PC-3 (cell line): ENCODE measurements at regions not wholly inside any gene's neighbourhood (a gene's known extent, or its start where the extent isn't known, plus 50 kb on each side); places are given as distances from the start of the nearest gene placed in this dataset.

ENCODE experiments used
- ATAC-seq: fragments of 200-7000 bp; cut with Tn5 transposase; 2 replicates; pipeline ENCODE4 v1.9.1; 2020; ENCODE audit warnings: mild to moderate bottlenecking, moderate library complexity
- BruUV-seq: library from RNA; stranded (reverse); fragments of 400-500 nt; replicated peaks from 2 replicates; lab custom pipeline; 2021; lab: Mats Ljungman, UMichigan
- CTCF ChIA-PET: fragments of 300-600 bp; sonication (Branson Sonifier 250); formaldehyde crosslinking; loops from one replicate; lab custom pipeline; 2022; ENCODE audit warnings: antibody characterized with exemption; lab: Charles Lee
- POLR2A ChIA-PET: fragments of 300-600 bp; sonication (Branson Sonifier 250); formaldehyde crosslinking; loops from one replicate; lab custom pipeline; 2022; ENCODE audit warnings: antibody characterized with exemption; ENCODE audit not compliant: unreplicated experiment; lab: Charles Lee
- DNase-seq: peaks from one replicate; pipeline ENCODE4 v3.0.0-alpha.2; 2015
- H2AFZ ChIP-seq: fragments of 300-600 bp; sonication (generic); 2 replicates; pipeline ENCODE4 v1.6.0; 2016; ENCODE audit warnings: antibody characterized with exemption, low read length
- H3F3A ChIP-seq: fragments of 300-600 bp; sonication (generic); one replicate; pipeline ENCODE4 v1.6.0; 2017; ENCODE audit warnings: antibody characterized with exemption, low read length, control low read depth, mild to moderate bottlenecking; ENCODE audit not compliant: unreplicated experiment
- H3K27ac ChIP-seq: fragments of 300-600 bp; sonication (generic); 2 replicates; pipeline ENCODE4 v1.5.1; 2016; ENCODE audit warnings: mild to moderate bottlenecking, low read length
- H3K27me3 ChIP-seq: fragments of 300-600 bp; sonication (generic); 2 replicates; pipeline ENCODE4 v1.6.1; 2016; ENCODE audit warnings: low read length, mixed read lengths
- H3K36me3 ChIP-seq: fragments of 300-600 bp; sonication (generic); 2 replicates; pipeline ENCODE4 v1.6.1; 2016; ENCODE audit warnings: low read depth, mixed run types, low read length, mixed read lengths
- H3K4me1 ChIP-seq: fragments of 300-600 bp; sonication (generic); 2 replicates; pipeline ENCODE4 v1.5.1; 2016; ENCODE audit warnings: low read length; ENCODE audit not compliant: insufficient read depth
- H3K4me2 ChIP-seq: fragments of 300-600 bp; sonication (generic); 2 replicates; pipeline ENCODE4 v1.6.0; 2016; ENCODE audit warnings: low read length
- H3K4me3 ChIP-seq: fragments of 300-600 bp; sonication (generic); 2 replicates; pipeline ENCODE4 v1.5.1; 2016; ENCODE audit warnings: mild to moderate bottlenecking, low read length, mixed read lengths
- H3K79me2 ChIP-seq: fragments of 300-600 bp; sonication (generic); 2 replicates; pipeline ENCODE4 v1.6.1; 2017; ENCODE audit warnings: low read length, mixed read lengths
- H3K9ac ChIP-seq: fragments of 300-600 bp; sonication (generic); 2 replicates; pipeline ENCODE4 v1.6.0; 2016; ENCODE audit warnings: mild to moderate bottlenecking, low read length
- H3K9me2 ChIP-seq: fragments of 300-600 bp; sonication (generic); replicated peaks from 2 replicates; pipeline ENCODE4 v1.6.1; 2016; ENCODE audit warnings: mixed run types, low read length, mixed read lengths
- H3K9me3 ChIP-seq: fragments of 300-600 bp; sonication (generic); 2 replicates; pipeline ENCODE4 v1.6.1; 2016; ENCODE audit warnings: low read length, mixed read lengths
- H4K20me1 ChIP-seq: fragments of 300-600 bp; sonication (generic); 2 replicates; pipeline ENCODE4 v1.6.1; 2016; ENCODE audit warnings: low read length, mixed read lengths
- EZH2 ChIP-seq: fragments of 300-600 bp; sonication (generic); IDR thresholded peaks from one replicate; pipeline ENCODE4 v1.6.1; 2017; ENCODE audit warnings: antibody characterized with exemption, mild to moderate bottlenecking, low read length; ENCODE audit not compliant: unreplicated experiment
- EZH2phosphoT487 ChIP-seq: fragments of 300-600 bp; sonication (generic); IDR thresholded peaks from 2 replicates; pipeline ENCODE4 v1.6.1; 2018; ENCODE audit warnings: mild to moderate bottlenecking, antibody characterized with exemption, low read length, borderline replicate concordance
- intact Hi-C: fragments of 100-400 bp; cut with micrococcal nuclease; formaldehyde crosslinking; loops from 2 replicates; pipeline ENCODE4 v1.9.0; 2023
- TF ChIP-seq, protein P1 (sequence below): fragments of 300-600 bp; sonication (generic); conservative IDR thresholded peaks from 2 replicates; pipeline ENCODE4 v1.5.1; 2017; ENCODE audit warnings: antibody characterized with exemption, low read depth, mild to moderate bottlenecking, low read length

DNA sequence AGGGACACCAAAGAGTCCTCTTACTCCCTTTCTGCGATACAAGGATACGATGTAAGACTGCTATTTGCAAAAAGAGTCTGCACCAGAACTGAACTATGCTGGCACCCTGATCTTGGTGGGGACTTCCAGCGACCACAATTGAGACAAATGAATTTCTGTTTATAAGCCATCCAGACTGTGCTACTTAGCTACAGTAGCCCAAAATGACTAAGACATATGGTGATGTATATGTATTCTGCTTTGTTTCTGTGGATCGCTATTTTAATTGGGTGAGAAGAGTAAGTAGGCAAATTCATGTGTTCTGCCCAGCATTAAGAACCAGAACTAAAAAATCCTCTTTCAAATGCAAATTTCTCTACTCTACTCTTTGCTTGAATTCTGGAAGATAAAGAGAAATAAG, 720.9 kb downstream of the DIPK2A start:
- Histone ChIP-seq H3K9me3 (no peaks in the 10 kb centered on the region), H3K36me3 (no peaks in the 10 kb centered on the region), H3K27me3 (no peaks in the 10 kb centered on the region), H3K9me2 (no peaks in the 10 kb centered on the region), H3K79me2 (no peaks in the 10 kb centered on the region), H2AFZ (no peak overlapping the region), H3F3A (no peaks in the 10 kb centered on the region), H3K4me2 (no peak overlapping the region), H3K4me1 (no peaks in the 10 kb centered on the region), H3K27ac (no peak overlapping the region), H3K9ac (no peak overlapping the region), H3K4me3 (no peak overlapping the region), H4K20me1 (no peaks in the 10 kb centered on the region)
- BruUV-seq, result no TSS peak
- CTCF ChIA-PET, result no interaction called here
- intact Hi-C loops, result no loop called here
- DNase-seq, result no peak
- POLR2A ChIA-PET, result no interaction called here
- ATAC-seq, result no peak
- no peak for TF ChIP-seq EZH2
- TF ChIP-seq, protein P1, sequence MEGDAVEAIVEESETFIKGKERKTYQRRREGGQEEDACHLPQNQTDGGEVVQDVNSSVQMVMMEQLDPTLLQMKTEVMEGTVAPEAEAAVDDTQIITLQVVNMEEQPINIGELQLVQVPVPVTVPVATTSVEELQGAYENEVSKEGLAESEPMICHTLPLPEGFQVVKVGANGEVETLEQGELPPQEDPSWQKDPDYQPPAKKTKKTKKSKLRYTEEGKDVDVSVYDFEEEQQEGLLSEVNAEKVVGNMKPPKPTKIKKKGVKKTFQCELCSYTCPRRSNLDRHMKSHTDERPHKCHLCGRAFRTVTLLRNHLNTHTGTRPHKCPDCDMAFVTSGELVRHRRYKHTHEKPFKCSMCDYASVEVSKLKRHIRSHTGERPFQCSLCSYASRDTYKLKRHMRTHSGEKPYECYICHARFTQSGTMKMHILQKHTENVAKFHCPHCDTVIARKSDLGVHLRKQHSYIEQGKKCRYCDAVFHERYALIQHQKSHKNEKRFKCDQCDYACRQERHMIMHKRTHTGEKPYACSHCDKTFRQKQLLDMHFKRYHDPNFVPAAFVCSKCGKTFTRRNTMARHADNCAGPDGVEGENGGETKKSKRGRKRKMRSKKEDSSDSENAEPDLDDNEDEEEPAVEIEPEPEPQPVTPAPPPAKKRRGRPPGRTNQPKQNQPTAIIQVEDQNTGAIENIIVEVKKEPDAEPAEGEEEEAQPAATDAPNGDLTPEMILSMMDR, result no peak
- TF ChIP-seq EZH2phosphoT487, result no peak

DNA sequence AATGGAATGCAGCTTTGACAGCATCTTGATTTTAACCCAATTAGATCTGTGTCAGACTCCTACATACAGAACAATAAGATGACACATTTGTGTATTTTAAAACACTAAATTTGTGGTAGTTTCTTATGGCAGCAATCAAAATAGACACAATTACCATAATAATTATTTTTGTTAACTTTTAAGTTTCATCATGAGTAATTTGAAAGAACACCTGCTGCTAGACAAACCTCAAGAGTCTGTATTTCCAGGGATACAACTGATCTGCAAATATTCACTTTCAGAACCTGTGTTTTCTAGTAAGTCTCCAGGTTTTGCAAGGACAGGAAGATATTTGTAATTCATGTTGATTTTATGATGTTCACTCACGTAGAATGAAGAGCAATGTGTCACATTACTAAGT, 736.8 kb downstream of the DIPK2A start:
- TF ChIP-seq EZH2 (no peak), EZH2phosphoT487 (no peak)
- TF ChIP-seq, protein P1, result no peak
- Histone ChIP-seq H3K79me2 (no peaks in the 10 kb centered on the region), H3K4me1 (no peaks in the 10 kb centered on the region), H3K27me3 (no peaks in the 10 kb centered on the region), H3K4me3 (no peak overlapping the region), H4K20me1 (no peaks in the 10 kb centered on the region), H3K9me2 (no peaks in the 10 kb centered on the region), H3K9me3 (no peaks in the 10 kb centered on the region), H3K9ac (no peak overlapping the region), H3K36me3 (no peaks in the 10 kb centered on the region), H3K27ac (no peak overlapping the region), H2AFZ (no peak overlapping the region), H3F3A (no peaks in the 10 kb centered on the region), H3K4me2 (no peak overlapping the region)
- no TSS peak for BruUV-seq
- DNase-seq (no peak), ATAC-seq (no peak)
- ChIA-PET CTCF (no interaction called here), POLR2A (no interaction called here)
- intact Hi-C loops, result no loop called here

DNA sequence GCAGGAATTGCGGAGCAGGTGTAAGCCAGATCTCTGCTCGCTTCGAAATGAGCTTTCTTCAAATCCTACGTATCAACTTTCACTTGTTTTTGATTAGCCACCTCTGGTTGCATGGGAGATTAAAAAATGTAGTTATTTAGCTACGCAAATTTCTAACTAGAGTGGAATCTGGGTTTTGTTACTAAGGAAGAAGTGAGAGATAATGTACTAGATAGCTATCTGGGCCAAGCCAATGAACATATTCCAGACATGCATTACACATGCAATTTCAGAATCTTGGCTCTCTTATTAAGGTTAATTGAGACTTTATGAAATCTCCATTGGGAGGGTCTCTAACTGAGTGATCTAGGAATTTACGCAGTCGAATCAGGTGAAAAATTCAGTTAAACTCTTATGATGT, 765.7 kb downstream of the DIPK2A start:
- Histone ChIP-seq H3K4me1 (no peaks in the 10 kb centered on the region), H3K79me2 (no peaks in the 10 kb centered on the region), H3K27me3 (no peaks in the 10 kb centered on the region), H3K27ac (no peak overlapping the region), H3K36me3 (no peaks in the 10 kb centered on the region), H3F3A (no peaks in the 10 kb centered on the region), H3K4me3 (no peak overlapping the region), H3K4me2 (no peak overlapping the region), H3K9me3 (no peaks in the 10 kb centered on the region), H4K20me1 (no peaks in the 10 kb centered on the region), H3K9me2 (no peaks in the 10 kb centered on the region), H2AFZ (no peak overlapping the region), H3K9ac (no peak overlapping the region)
- no TSS peak for BruUV-seq
- ChIA-PET CTCF (no interaction called here), POLR2A (no interaction called here)
- intact Hi-C loops, result no loop called here
- ATAC-seq (no peak), DNase-seq (no peak)
- TF ChIP-seq EZH2phosphoT487, result no peak
- no peak for TF ChIP-seq EZH2
- TF ChIP-seq, protein P1, result no peak
